ENCODE measurements at regions not wholly inside any gene's neighbourhood (a gene's known extent, or its start where the extent isn't known, plus 50 kb on each side); places are given as distances from the start of the nearest gene placed in this dataset.
"Not testable (repeated sequence)": the region's sequence is repeated elsewhere in the genome, so short reads cannot be mapped to it uniquely, and the experiment has no call there.

GRCh38 chr11:35046681-35047080 is 92.3 kb upstream of the CD44 start:
- no peak for DNase-seq (ENCODE audit: low read depth in 2 of 2)

GRCh38 chr11:35047179-35047578 is 91.8 kb upstream of the CD44 start:
- no peak for DNase-seq (ENCODE audit: low read depth in 2 of 2)

- DNase-seq (ENCODE audit: low read depth in 2 of 2), result no peak
Measured at GRCh38 chr11:35047769-35048168, 91.2 kb upstream of the CD44 start.

- DNase-seq (ENCODE audit: low read depth in 2 of 2), result not testable (repeated sequence)
Measured at GRCh38 chr11:35048346-35048745, 90.6 kb upstream of the CD44 start.

- DNase-seq (ENCODE audit: low read depth in 2 of 2), result no peak
Measured at GRCh38 chr11:35049859-35050531, 89.0 kb upstream of the CD44 start.

- DNase-seq (ENCODE audit: low read depth in 2 of 2), result no peak
Measured at GRCh38 chr11:35050541-35050995, 88.4 kb upstream of the CD44 start.

GRCh38 chr11:35056391-35057093 is 82.4 kb upstream of the CD44 start:
- DNase-seq (ENCODE audit: low read depth in 2 of 2), result peak in 1 of 2 donors; percentile 38

GRCh38 chr11:35057926-35058668 is 80.9 kb upstream of the CD44 start:
- DNase-seq (ENCODE audit: low read depth in 2 of 2), result no peak

GRCh38 chr11:35058669-35059434 is 80.1 kb upstream of the CD44 start:
- DNase-seq (ENCODE audit: low read depth in 2 of 2), result no peak

- peak in 1 of 2 donors; percentile 54 for DNase-seq (ENCODE audit: low read depth in 2 of 2)
Measured at GRCh38 chr11:35061516-35062440, 77.2 kb upstream of the CD44 start.

GRCh38 chr11:35063488-35063931 is 75.5 kb upstream of the CD44 start:
- no peak for DNase-seq (ENCODE audit: low read depth in 2 of 2)

- DNase-seq (ENCODE audit: low read depth in 2 of 2), result no peak
Measured at GRCh38 chr11:35064114-35064800, 74.7 kb upstream of the CD44 start.

- DNase-seq (ENCODE audit: low read depth in 2 of 2), result no peak
Measured at GRCh38 chr11:35065566-35065965, 73.4 kb upstream of the CD44 start.

GRCh38 chr11:35066030-35066429 is 72.9 kb upstream of the CD44 start:
- no peak for DNase-seq (ENCODE audit: low read depth in 2 of 2)

GRCh38 chr11:35066783-35067423 is 72.1 kb upstream of the CD44 start:
- DNase-seq (ENCODE audit: low read depth in 2 of 2), result no peak

- DNase-seq (ENCODE audit: low read depth in 2 of 2), result no peak
Measured at GRCh38 chr11:35071722-35072121, 67.2 kb upstream of the CD44 start.

- DNase-seq (ENCODE audit: low read depth in 2 of 2), result no peak
Measured at GRCh38 chr11:35073691-35074419, 65.1 kb upstream of the CD44 start.

- DNase-seq (ENCODE audit: low read depth in 2 of 2), result no peak
Measured at GRCh38 chr11:35076201-35077100, 62.5 kb upstream of the CD44 start.
